HG03064 (cell line): ENCODE measurements at regions not wholly inside any gene's neighbourhood (a gene's known extent, or its start where the extent isn't known, plus 50 kb on each side); places are given as distances from the start of the nearest gene placed in this dataset.
"Not testable (repeated sequence)": the region's sequence is repeated elsewhere in the genome, so short reads cannot be mapped to it uniquely, and the experiment has no call there.

ENCODE experiments used
- ATAC-seq: cut with Tn5 transposase; IDR thresholded peaks from one replicate; pipeline ENCODE4 v1.9.1; 2021; ENCODE audit warnings: low read depth; ENCODE audit not compliant: unreplicated experiment

DNA sequence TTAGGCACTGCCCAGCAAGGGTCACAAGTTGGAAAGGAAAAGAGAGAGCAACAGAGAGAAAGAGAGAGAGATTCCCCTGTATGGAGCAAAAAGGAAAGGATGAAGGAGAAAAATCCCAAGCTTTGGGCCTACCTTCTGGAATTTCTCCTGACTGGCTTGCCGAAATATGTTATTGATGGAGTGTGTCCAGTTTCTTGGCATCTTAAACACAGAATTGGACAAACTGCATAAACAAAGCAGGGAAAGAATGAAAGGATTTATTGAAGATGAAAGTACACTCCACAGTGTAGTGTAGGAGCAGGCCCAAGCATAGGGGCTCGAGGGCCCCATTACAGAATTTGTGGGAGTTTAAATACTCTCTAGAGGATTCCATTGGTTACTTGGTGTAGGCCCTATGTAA lies 627.8 kb upstream of the CNTNAP2 start:
- ATAC-seq, result no peak

DNA sequence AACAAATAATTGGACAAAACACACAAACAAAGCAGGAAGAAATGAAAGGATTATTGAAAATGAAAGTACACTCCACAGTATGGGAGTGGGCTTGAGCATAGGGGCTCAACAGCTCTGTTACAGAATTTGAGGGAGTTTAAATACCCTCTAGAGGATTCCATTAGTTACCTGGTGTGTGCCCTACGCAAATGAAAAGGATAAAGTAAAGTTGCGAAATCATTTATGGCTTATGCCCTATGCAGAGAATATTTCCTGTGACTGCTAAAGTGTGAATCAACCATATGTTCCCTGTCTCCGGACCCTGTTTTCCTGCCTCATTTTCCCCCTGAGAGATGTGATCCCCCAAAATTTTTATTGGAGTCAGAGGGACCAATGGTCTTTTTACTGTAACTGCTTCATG lies 634.6 kb upstream of the CNTNAP2 start:
- ATAC-seq, result no peak

DNA sequence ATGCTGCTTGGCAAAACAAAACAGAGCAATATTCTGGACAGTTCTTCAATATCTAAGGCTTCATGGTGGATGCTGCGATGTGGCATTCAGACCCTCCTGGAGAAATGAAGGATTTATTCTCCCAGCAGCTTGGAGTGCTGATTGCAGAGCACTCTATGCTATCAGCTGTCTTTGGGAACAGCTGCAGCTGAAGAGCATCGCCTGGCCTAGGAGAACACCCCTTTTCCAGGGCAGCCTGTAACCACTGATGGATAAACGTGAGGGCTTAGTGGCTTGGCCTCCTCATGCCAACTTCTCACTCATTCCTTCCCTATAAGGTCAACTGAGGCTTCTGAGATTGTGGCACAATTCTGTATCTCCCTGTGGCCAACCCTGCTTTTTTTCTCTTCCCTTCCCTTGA lies 638.1 kb upstream of the CNTNAP2 start:
- ATAC-seq, result no peak

DNA sequence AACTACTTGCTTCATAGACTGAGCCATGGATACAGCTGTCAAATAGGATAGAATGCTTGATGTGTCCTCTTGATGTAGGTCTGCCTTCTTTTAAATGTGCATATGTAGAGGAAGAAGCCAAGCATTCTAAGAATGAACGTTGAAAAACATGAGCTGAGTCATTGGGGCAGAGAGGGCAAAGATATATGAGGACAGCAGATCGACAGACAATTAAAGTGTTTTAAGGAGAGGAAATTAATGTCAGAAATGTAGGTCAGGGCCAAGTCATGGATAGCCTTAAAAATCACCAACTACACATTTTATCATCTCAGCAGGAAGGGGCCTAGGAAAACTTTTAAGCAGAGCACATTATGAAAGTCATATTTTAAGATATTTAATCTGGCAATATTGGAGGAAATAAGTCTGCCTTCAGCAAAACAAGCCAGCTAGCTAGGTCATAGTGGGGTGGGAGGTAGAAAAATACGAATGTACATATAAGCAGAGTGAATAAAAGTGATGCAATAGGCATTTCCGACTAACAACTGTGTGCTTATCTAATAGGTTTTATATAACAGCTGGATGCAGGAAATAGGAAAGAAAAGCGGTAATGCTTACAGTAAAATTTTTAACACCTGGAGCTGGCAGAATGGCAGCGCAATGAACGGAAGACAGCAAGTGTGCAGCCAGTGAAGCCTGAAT lies 638.3 kb upstream of the TPK1 start:
- ATAC-seq, result no peak

DNA sequence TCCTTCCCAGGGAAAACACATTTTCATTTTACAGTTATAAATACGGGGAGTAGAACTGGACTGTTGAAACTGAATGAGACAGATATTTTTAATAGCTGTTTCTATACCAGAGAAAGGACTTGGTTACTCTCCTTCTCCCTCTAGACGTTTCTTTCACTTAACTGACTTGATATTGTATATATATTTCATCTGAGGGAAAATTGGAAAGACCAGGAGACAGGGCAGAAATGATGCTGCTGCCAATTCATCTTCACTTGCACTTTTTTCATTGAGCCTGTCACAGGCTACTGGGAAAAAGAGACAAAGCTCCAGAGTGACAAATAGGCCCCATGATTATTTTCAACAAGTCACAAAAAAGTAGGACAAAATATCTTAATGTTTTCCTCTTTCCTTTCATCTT lies 636.0 kb upstream of the TPK1 start:
- no peak for ATAC-seq

DNA sequence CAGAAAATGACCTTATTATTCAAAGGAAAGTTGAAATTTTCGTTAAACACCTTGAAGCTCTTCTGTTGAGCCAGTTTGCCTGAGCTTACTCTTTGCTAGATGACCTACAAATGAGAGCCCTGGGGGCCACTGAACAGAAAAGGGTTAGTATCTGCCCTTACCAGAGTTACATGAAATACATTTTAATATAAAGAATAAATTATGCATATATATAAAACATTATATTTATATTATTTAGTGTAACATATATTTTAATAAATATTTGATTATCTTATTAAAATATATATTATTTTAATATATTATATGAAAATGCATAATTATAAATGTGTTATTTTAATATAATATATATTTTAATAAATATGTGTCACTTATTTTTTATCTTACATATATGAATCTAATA lies 628.4 kb upstream of the TPK1 start:
- no peak for ATAC-seq

DNA sequence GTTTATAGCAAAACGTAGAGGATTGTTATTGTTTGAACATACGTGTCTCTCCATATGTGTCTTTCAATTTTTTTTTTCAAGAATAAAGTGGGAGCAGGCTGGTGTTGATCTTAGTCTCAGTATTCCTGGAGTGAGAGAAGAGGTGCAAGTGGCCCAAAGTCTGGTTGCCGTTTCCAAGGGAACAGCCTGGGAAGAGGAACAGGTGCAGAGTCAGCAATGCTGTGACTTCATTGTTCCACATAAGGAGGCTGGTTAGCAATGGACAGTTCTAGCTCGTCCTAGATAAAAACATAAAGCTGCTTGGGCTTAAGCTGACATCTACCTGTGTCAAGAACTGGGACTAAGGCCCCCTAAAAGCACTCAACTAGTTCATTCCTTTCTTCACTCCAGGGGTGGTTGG lies 626.6 kb upstream of the TPK1 start:
- no peak for ATAC-seq

DNA sequence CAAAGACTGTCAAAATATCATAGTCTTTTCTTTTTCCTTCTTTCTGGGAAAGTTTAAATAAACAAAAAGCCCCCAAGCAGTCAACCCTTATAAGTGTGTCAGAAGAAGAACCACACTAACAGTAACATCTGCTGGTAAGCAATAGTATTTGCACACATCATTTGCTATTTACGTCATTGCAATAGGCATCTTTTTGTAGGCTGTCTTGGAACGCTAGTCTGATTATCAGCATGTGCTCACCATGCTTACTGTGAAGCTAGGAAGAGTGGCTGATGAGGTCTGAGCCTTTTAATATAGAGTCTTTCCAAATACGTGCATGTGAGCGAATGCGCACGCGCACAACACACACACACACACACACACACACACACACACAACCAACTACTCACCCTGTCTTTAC lies 599.0 kb upstream of the TPK1 start:
- no peak for ATAC-seq

DNA sequence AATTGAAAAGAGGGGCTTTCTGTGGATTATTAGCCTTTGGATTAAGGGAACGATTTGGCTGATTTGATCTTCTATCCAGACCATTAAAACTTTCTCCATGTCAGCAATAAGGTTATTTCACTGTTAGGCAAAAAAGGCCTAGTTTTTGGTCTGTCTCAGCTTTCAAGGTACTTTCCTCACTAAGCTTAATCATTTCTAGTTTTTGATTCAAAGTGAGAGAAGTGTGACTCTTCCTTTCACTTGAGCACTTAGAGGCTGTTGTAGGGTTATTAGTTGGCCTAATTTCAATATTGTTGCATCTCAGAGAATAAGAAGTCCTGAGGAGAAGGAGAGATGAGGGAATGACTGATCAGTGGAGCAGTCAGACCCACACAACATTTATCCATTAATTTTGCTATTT lies 596.0 kb upstream of the TPK1 start:
- ATAC-seq, result no peak

DNA sequence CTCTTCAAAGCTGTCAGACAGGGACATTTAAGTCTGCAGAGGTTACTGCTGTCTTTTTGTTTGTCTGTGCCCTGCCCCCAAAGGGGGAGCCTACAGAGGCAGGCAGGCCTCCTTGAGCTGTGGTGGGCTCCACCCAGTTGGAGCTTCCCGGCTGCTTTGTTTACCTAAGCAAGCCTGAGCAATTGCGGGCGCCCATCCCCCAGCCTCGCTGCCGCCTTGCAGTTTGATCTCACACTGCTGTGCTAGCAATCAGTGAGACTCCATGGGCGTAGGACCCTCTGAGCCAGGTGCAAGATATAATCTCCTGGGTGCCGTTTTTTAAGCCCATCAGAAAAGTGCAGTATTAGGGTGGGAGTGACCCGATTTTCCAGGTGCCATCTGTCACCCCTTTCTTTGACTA lies 582.6 kb upstream of the TPK1 start:
- ATAC-seq, result not testable (repeated sequence)

DNA sequence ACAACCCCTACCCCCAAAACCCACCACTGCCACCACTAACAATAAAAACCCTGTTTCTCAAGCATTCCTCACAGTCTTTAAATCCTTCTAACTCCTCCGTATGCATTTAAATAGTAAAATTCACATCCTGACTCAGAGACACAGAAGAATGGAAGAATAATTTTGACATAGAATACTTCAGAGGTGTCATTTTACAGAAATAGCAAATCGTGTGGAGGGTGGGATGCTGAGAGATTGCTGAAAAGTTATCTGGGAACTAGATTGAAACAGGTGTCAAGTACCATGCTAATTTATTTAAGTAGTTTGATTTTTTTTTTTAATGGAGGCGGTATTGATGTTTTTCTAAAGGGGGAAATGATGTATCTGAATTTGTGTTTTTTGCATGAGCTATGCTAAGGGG lies 575.2 kb upstream of the TPK1 start:
- no peak for ATAC-seq

DNA sequence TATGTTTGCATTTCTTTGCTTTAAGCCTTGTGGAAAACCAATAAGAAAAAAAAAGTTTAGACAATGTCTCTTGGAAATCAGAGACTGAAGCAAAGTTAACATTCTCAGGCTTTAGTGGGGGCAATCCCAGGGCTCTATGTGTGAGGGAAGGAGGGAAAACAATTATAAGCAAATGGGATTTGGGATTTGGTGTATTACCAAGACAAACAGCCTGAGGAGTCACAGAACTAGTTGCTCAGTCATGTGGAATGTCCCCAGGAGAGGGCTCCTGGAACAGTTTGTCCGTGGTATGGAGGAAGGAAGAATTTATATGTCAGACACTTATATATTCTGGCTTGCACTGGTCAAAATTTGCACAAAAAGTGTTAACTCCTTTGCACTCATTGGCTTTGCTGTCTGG lies 562.9 kb upstream of the TPK1 start:
- no peak for ATAC-seq

DNA sequence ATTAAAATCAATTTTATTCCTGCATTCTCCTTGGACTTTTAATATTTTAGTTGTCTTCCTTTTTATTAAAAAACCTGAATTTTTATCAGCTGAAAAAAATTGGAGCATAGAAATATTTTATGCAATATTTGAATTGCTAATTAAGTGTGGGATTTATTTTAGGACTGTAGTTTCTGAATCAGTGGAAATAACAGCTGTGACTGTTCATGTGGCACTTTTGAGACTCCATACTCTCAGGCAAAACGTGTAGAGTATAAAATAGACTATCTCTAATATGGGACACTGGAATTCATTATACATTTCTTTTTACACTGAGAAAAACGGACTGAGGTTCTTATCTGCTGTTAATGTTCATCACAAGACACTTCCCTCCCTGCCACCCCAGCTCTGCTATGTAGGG lies 558.3 kb upstream of the TPK1 start:
- no peak for ATAC-seq

DNA sequence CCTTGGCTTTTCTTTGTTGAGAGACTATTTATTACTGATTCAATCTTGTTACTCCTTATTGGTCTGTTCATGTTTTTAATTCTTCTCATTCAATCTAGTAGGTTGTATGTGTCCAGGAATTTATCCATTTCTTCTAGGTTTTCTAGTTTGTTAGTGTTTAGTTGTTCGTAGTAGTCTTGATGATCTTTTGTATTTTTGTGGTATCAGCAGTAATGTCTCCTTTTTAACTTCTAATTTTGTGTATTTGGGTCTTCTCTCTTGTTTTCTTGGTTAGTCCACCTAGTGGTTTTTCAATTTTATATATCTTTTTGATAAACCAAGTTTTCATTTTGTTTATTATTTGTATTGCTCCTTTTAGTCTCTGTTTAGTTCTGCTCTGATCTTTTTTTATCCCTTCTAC lies 546.9 kb upstream of the TPK1 start:
- ATAC-seq, result no peak

DNA sequence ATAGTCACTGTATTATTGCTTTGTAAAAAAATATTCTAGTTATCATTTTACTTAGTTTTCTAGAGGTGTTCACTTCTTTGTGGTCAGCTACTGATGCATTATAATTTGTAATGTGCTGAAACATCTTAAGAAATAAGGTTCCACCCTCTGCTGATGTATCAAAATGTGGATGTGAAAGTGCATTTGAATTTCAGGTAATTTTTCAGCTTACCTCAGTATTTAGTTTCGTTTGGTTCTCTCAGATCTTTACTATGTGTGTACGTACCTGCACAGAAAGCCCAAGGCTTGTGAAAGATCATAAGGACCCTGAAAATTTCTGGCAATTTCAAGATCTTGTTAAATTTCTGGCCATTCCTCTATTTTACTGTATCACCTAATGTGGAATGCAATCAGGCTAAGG lies 542.3 kb upstream of the TPK1 start:
- ATAC-seq, result no peak

DNA sequence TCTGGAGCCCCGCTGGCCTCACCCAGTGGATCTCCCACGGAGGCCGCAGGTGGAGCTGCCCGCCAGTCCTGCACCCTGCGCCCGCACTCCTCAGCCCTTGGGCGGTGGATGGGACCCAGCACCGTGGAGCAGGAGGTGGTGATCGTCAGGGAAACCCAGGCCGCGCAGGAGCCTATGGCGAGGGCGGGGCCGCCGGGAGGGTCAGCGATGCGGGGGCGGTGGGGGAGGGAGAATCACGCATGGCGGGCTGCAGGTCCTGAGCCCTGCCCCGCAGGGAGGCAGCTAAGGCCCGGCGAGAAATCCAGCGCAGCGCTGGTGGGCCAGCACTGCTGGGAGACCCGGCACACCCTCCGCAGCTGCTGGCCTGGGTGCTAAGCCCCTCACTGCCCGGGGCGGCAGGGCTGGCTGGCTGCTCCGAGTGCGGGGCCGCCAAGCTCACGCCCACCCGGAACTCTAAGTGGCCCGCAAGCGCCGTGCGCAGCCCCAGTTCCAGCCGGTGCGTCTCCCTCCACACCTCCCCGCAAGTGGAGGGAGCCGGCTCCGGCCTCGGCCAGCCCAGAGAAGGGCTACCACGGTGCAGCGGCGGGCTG lies 524.8 kb upstream of the TPK1 start:
- no peak for ATAC-seq

DNA sequence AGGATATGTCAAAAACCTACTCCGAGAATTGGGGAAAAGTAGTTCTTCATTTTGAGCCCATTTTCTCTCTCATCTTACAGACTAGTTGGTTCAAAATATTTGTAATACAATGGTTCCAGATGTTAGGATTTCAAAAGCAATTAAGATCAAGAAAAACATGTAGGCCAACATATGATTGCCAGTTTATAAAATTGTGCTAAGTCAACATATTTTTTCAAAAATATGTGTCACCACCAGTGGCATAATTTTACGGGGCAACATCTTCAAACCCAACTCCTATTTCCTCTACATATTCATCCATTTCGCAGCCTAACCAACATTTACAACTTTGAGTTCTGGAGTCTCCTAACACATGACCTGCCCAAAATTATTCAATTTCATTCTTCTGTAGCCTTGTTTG lies 514.5 kb upstream of the TPK1 start:
- ATAC-seq, result no peak

DNA sequence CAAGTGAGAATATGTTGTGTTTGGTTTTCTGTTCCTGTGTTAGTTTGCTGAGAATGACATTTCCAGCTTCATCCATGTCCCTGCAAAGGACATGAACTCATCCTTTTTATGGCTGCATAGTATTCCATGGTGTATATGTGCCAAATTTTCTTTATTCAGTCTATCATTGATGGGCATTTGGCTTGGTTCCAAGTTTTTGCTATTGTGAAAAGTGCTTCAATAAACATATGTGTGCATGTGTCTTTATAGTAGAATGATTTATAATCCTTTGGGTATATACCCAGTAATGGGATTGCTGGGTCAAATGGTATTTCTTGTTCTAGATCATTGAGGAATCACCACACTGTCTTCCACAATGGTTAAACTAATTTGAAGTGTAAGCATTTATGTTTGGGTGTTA lies 513.6 kb upstream of the TPK1 start:
- ATAC-seq, result not testable (repeated sequence)

DNA sequence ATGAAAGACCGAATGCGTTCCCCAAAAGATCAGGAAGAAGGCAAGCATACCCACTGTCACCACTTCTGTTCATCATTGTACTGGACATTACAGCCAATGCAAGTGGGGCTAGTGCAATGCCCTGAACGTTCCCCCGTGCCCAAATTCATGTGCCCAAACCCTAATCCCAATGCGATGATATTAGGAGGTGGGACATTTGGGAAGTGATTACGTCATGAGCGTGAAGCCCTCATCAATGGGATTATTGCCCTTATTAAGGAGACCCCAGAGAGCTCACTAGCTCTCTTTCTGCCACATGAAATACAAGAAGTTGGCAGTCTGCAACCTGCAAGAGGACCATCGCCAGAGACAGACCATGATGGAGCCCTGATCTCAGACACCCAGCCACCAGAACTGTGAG lies 511.4 kb upstream of the TPK1 start:
- no peak for ATAC-seq

DNA sequence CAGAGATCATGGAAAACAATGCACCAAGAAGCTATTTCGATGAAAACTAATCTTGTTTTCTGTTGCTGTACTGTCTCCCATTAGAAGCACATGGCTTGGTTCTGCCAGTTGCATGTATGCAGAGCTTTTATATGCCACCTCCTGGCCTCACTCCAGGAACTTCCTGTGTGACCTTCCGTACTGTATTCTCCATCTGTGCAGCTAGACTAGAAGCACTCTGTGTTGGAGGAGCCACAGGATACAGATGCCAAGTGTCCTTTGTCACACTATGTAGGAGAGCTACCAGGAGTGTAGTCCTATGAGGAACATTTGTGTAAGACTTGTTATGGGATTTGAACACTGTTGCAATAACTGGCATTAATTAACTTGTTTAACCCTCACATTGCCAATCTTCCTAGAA lies 503.5 kb upstream of the TPK1 start:
- ATAC-seq, result no peak

DNA sequence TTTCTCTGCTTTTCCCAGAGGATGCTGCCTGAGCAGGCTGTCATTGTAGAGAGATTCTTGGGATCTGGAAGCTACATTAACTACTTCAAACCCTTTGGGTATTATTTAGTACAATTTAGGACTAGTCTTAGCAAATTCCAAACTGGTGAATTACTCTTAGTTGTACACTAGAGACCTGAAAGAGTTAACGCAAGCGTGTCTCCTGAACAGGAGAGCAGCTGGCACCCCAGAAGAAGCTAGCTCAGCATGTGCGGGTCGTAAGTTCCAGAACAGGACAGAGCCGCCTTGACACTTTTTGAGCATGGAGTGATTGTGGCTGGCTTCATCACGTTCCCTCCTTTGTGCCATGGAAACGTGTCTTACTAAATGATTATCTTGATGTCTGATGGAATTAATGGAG lies 495.7 kb upstream of the TPK1 start:
- ATAC-seq, result no peak

DNA sequence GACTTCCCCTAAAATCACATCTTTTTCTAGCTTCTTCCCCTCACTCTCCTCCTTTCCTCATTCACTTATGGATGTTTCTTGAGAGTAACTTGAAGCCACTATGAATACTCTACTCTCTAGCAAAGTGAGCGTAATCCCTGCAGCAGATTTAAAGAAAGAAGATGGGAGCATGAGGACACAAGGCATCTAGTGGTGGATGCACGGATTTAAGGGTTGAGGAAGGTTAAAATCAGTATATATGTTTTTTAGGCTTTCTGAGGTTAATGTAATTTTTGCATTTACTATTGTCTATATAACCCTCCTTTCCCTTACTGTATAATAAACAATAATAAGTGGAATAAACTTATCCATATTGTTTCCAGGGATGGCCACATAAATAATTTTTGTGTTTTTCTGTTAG lies 495.2 kb upstream of the TPK1 start:
- no peak for ATAC-seq

DNA sequence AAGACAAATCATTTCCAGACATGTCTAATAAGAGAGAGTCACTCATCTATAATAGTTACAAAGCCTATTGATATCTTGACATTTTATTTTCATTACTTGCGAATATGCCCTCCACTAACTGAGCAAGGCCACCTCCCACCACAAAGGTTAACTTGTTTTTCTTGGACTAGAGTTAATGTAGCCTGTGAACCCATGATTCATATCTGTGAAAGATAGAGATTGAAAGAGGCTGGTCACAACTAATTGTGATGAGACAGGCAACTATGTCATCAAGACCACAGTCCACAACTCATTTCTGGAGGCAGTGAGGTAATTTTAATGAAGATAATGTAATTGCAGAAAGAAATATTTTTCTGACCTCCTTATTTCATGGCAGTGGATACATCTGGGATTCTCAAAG lies 491.8 kb upstream of the TPK1 start:
- ATAC-seq, result no peak
